IMR-90 (cell line): ENCODE measurements at regions not wholly inside any gene's neighbourhood (a gene's known extent, or its start where the extent isn't known, plus 50 kb on each side); places are given as distances from the start of the nearest gene placed in this dataset.

ENCODE experiments used
- ATAC-seq: fragments of 200-7000 bp; cut with Tn5 transposase; 2 replicates; pipeline ENCODE4 v1.9.1; 2020; ENCODE audit warnings: low read depth, mild to moderate bottlenecking, moderate library complexity
- BruUV-seq: library from RNA; stranded (reverse); fragments of 400-500 nt; replicated peaks from 2 replicates; lab custom pipeline; 2021; lab: Mats Ljungman, UMichigan
- CTCF ChIA-PET: fragments of 300-600 bp; formaldehyde crosslinking; extraction: SDS; loops from one replicate; lab custom pipeline; 2021; ENCODE audit warnings: antibody characterized with exemption; lab: Yijun Ruan, JAX
- POLR2A ChIA-PET: fragments of 300-600 bp; sonication (Branson Sonifier 250); formaldehyde crosslinking; loops from one replicate; lab custom pipeline; 2022; ENCODE audit warnings: antibody characterized with exemption; ENCODE audit not compliant: unreplicated experiment; lab: Charles Lee
- DNase-seq: peaks from one replicate; pipeline ENCODE4 v3.0.0; 2013
- H2AFZ ChIP-seq: replicated peaks from 2 replicates; pipeline ENCODE3; 2013; ENCODE audit warnings: low read length, mild to moderate bottlenecking; ENCODE audit not compliant: poor library complexity
- H2AK5ac ChIP-seq: 2 replicates; pipeline ENCODE4 v1.6.1; 2013; ENCODE audit warnings: low read depth, low read length, inconsistent platforms
- H2AK9ac ChIP-seq: replicated peaks from 2 replicates; pipeline ENCODE3; 2013; ENCODE audit warnings: mild to moderate bottlenecking, low read depth, low read length, moderate library complexity; ENCODE audit not compliant: poor library complexity
- H2BK120ac ChIP-seq: 2 replicates; pipeline ENCODE4 v1.6.1; 2013; ENCODE audit warnings: low read depth, low read length, inconsistent platforms
- H2BK15ac ChIP-seq: 3 replicates; pipeline ENCODE4 v1.6.1; 2013; ENCODE audit warnings: low read depth, low read length, inconsistent platforms
- H2BK20ac ChIP-seq: 2 replicates; pipeline ENCODE4 v1.6.1; 2013; ENCODE audit warnings: low read depth, mild to moderate bottlenecking, inconsistent platforms, low read length, moderate library complexity
- H2BK5ac ChIP-seq: 2 replicates; pipeline ENCODE4 v1.6.1; 2013; ENCODE audit warnings: mild to moderate bottlenecking, low read depth, low read length, inconsistent platforms; ENCODE audit not compliant: poor library complexity, severe bottlenecking
- H3K14ac ChIP-seq: replicated peaks from 2 replicates; pipeline ENCODE4 v1.6.1; 2013; ENCODE audit warnings: low read depth, low read length, inconsistent platforms
- H3K18ac ChIP-seq: 2 replicates; pipeline ENCODE4 v1.6.1; 2013; ENCODE audit warnings: low read depth, low read length, control low read depth
- H3K23ac ChIP-seq: 2 replicates; pipeline ENCODE4 v1.6.1; 2013; ENCODE audit warnings: low read depth, low read length, inconsistent platforms
- H3K27ac ChIP-seq: 2 replicates; pipeline ENCODE4 v1.5.1; 2013; ENCODE audit warnings: mild to moderate bottlenecking, control low read depth, low read length; ENCODE audit not compliant: insufficient read depth
- H3K27me3 ChIP-seq: 2 replicates; pipeline ENCODE4 v1.6.1; 2013; ENCODE audit warnings: low read length; ENCODE audit not compliant: control insufficient read depth, insufficient read depth
- H3K36me3 ChIP-seq: 2 replicates; pipeline ENCODE4 v1.6.1; 2013; ENCODE audit warnings: low read length, mixed read lengths; ENCODE audit not compliant: control insufficient read depth, insufficient read depth
- H3K4ac ChIP-seq: 2 replicates; pipeline ENCODE4 v1.6.1; 2013; ENCODE audit warnings: low read depth, low read length, inconsistent platforms
- H3K4me1 ChIP-seq: 2 replicates; pipeline ENCODE4 v1.6.1; 2013; ENCODE audit warnings: low read length, mixed read lengths; ENCODE audit not compliant: control insufficient read depth, insufficient read depth
- H3K4me2 ChIP-seq: 2 replicates; pipeline ENCODE4 v1.6.1; 2013; ENCODE audit warnings: low read depth, mild to moderate bottlenecking, control low read depth, low read length, moderate library complexity
- H3K4me3 ChIP-seq: 2 replicates; pipeline ENCODE4 v1.5.1; 2013; ENCODE audit warnings: low read depth, mild to moderate bottlenecking, control low read depth, low read length, moderate library complexity; ENCODE audit not compliant: insufficient read depth
- H3K56ac ChIP-seq: 2 replicates; pipeline ENCODE4 v1.6.1; 2013; ENCODE audit warnings: low read length, inconsistent platforms; ENCODE audit not compliant: insufficient read depth; ENCODE audit errors: extremely low read depth
- H3K79me1 ChIP-seq, 2 experiments: 2 replicates each; pipeline ENCODE4 v1.6.1; 2013; ENCODE audit warnings: low read length in 2 of 2, inconsistent platforms in 1 of 2, low read depth in 1 of 2
- H3K9ac ChIP-seq: 2 replicates; pipeline ENCODE4 v1.6.1; 2013; ENCODE audit warnings: low read depth, low read length, control low read depth
- H3K9me1 ChIP-seq: 2 replicates; pipeline ENCODE4 v1.6.1; 2013; ENCODE audit warnings: low read length, inconsistent platforms; ENCODE audit not compliant: insufficient read depth
- H3K9me3 ChIP-seq: 2 replicates; pipeline ENCODE4 v1.6.1; 2013; ENCODE audit warnings: low read length; ENCODE audit not compliant: control insufficient read depth, insufficient read depth
- H4K20me1 ChIP-seq: 2 replicates; pipeline ENCODE4 v1.6.1; 2013; ENCODE audit warnings: low read length, inconsistent platforms; ENCODE audit not compliant: insufficient read depth
- H4K5ac ChIP-seq: 2 replicates; pipeline ENCODE4 v1.6.1; 2013; ENCODE audit warnings: mild to moderate bottlenecking, low read depth, low read length, control low read depth
- H4K8ac ChIP-seq, 2 experiments: 2 replicates each; pipeline ENCODE4 v1.6.1; 2013; ENCODE audit warnings: low read depth in 2 of 2, low read length in 2 of 2, control low read depth in 1 of 2, inconsistent platforms in 1 of 2
- H4K91ac ChIP-seq: 2 replicates; pipeline ENCODE4 v1.6.1; 2013; ENCODE audit warnings: low read depth, low read length, inconsistent platforms; ENCODE audit not compliant: insufficient read depth
- BHLHE40 ChIP-seq: fragments of 150-350 bp; IDR thresholded peaks from 2 replicates; pipeline ENCODE4 v1.6.1; 2016; ENCODE audit warnings: mild to moderate bottlenecking, low read depth, low read length
- CEBPB ChIP-seq: IDR thresholded peaks from 2 replicates; pipeline ENCODE4 v1.6.1; 2012; ENCODE audit warnings: low read depth, low read length, improper control_type of control experiment
- CTCF ChIP-seq: conservative IDR thresholded peaks from 2 replicates; pipeline ENCODE4 v1.5.1; 2012; ENCODE audit warnings: mild to moderate bottlenecking, low read depth, low read length, improper control_type of control experiment
- FOS ChIP-seq: fragments of 150-350 bp; IDR thresholded peaks from 2 replicates; pipeline ENCODE4 v1.6.1; 2016; ENCODE audit warnings: low read depth, low read length
- MAFK ChIP-seq: IDR thresholded peaks from 2 replicates; pipeline ENCODE4 v1.6.1; 2012; ENCODE audit warnings: low read depth, low read length, improper control_type of control experiment
- MAZ ChIP-seq: IDR thresholded peaks from 2 replicates; pipeline ENCODE4 v1.6.1; 2012; ENCODE audit warnings: low read depth, mild to moderate bottlenecking, low read length, improper control_type of control experiment, moderate library complexity, borderline replicate concordance
- MXI1 ChIP-seq: IDR thresholded peaks from 2 replicates; pipeline ENCODE4 v1.6.1; 2012; ENCODE audit warnings: low read depth, mild to moderate bottlenecking, low read length, moderate library complexity, borderline replicate concordance
- NFE2L2 ChIP-seq: fragments of 150-350 bp; IDR thresholded peaks from 2 replicates; pipeline ENCODE4 v1.6.1; 2016; ENCODE audit warnings: low read depth, mild to moderate bottlenecking, low read length
- POLR2A ChIP-seq: IDR thresholded peaks from 2 replicates; pipeline ENCODE4 v1.6.1; 2012; ENCODE audit warnings: mild to moderate bottlenecking, low read depth, low read length
- RAD21 ChIP-seq: IDR thresholded peaks from 2 replicates; pipeline ENCODE4 v1.6.1; 2012; ENCODE audit warnings: low read length, improper control_type of control experiment
- RCOR1 ChIP-seq: IDR thresholded peaks from 2 replicates; pipeline ENCODE4 v1.6.1; 2012; ENCODE audit warnings: mild to moderate bottlenecking, low read length, improper control_type of control experiment; ENCODE audit not compliant: insufficient replicate concordance
- SMC3 ChIP-seq: fragments of 150-350 bp; IDR thresholded peaks from 2 replicates; pipeline ENCODE4 v1.6.1; 2016; ENCODE audit warnings: low read depth, mild to moderate bottlenecking, antibody characterized with exemption, low read length, moderate library complexity
- WGBS, 2 experiments: methylation state at CpG; one replicate each; pipeline versions ENCODE4 v1.1.5 to v1.1.7; 2013; ENCODE audit warnings: missing lambda C conversion rate in 2 of 2; ENCODE audit not compliant: insufficient read length in 1 of 2; ENCODE audit errors: extremely low coverage in 2 of 2; 5-methylcytosine and 5-hydroxymethylcytosine counted together
- dilution Hi-C: fragments of 300-500 bp; cut with HindIII; formaldehyde crosslinking; loops from one replicate; pipeline ENCODE4 v1.14.3; 2018; ENCODE audit warnings: low sequenced_read_pairs; ENCODE audit not compliant: unreplicated experiment
- in situ Hi-C: fragments of 300-500 bp; cut with MboI; formaldehyde crosslinking; loops from 3 replicates; pipeline ENCODE4 v1.14.3; 2019; ENCODE audit warnings: low sequenced_read_pairs, inconsistent platforms, mixed read lengths
- intact Hi-C: fragments of 100-400 bp; cut with micrococcal nuclease; formaldehyde crosslinking; loops from 2 replicates; pipeline ENCODE4 v1.10.0; 2022
- TF ChIP-seq, protein P1 (sequence below): fragments of 150-350 bp; IDR thresholded peaks from 2 replicates; pipeline ENCODE4 v1.6.1; 2016; ENCODE audit warnings: low read depth, mild to moderate bottlenecking, low read length, moderate library complexity, borderline replicate concordance
- TF ChIP-seq, protein P2 (sequence below): fragments of 150-350 bp; IDR thresholded peaks from 2 replicates; pipeline ENCODE4 v1.6.1; 2017; ENCODE audit warnings: mild to moderate bottlenecking, antibody characterized with exemption, low read length, low read depth

DNA sequence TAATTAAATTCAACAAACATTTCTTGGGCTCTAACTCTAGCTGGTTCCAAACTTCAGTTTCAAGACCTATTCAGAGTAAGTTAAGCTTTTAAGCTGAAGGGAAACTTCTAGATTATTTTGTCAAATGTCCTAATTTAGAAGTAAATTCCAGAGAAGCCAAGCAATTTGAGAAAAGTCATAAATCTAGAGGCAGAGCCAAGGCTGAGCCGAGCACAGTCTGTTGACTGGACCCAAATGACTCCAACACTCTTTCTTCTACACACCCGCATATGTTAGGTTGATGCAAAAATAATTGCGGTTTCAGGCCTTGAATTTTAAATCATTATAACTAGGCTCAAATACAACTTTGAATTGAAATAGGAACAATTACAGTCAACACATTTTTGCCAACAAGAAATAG lies 319.7 kb downstream of the NFIB start:
- no peaks in the 10 kb centered on the region for H3K9me1 ChIP-seq
- ChIA-PET CTCF (no interaction called here), POLR2A (no interaction called here)
- H3K4ac ChIP-seq = no peak overlapping the region
- H2AK5ac ChIP-seq = no peak overlapping the region
- in situ Hi-C loops = no loop called here
- no peak overlapping the region for H2BK5ac ChIP-seq
- H2BK20ac ChIP-seq = no peak overlapping the region
- H3K4me1 ChIP-seq = no peaks in the 10 kb centered on the region
- H2AFZ ChIP-seq = no peak overlapping the region
- dilution Hi-C loops = no loop called here
- DNase-seq (no peak), ATAC-seq (no peak)
- H3K9ac ChIP-seq = no peak overlapping the region
- no peaks in the 10 kb centered on the region for H3K36me3 ChIP-seq
- no peak overlapping the region for H4K8ac ChIP-seq
- H3K14ac ChIP-seq = no peak overlapping the region
- intact Hi-C loops = no loop called here
- no peak overlapping the region for H4K5ac ChIP-seq
- TF ChIP-seq SMC3 (no peak), RCOR1 (no peak), MXI1 (no peak), RAD21 (no peak), FOS (no peak), CEBPB (no peak), BHLHE40 (no peak), CTCF (no peak), POLR2A (no peak), NFE2L2 (no peak), MAZ (no peak), MAFK (no peak)
- TF ChIP-seq, protein P1, sequence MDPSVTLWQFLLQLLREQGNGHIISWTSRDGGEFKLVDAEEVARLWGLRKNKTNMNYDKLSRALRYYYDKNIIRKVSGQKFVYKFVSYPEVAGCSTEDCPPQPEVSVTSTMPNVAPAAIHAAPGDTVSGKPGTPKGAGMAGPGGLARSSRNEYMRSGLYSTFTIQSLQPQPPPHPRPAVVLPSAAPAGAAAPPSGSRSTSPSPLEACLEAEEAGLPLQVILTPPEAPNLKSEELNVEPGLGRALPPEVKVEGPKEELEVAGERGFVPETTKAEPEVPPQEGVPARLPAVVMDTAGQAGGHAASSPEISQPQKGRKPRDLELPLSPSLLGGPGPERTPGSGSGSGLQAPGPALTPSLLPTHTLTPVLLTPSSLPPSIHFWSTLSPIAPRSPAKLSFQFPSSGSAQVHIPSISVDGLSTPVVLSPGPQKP = no peak
- TF ChIP-seq, protein P2, sequence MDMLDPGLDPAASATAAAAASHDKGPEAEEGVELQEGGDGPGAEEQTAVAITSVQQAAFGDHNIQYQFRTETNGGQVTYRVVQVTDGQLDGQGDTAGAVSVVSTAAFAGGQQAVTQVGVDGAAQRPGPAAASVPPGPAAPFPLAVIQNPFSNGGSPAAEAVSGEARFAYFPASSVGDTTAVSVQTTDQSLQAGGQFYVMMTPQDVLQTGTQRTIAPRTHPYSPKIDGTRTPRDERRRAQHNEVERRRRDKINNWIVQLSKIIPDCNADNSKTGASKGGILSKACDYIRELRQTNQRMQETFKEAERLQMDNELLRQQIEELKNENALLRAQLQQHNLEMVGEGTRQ = no peak
- no peak overlapping the region for H3K27ac ChIP-seq
- H4K91ac ChIP-seq = no peak overlapping the region
- no peaks in the 10 kb centered on the region for H4K20me1 ChIP-seq
- H3K79me1 ChIP-seq = no peaks in the 10 kb centered on the region
- no peak overlapping the region for H2AK9ac ChIP-seq
- H3K27me3 ChIP-seq = no peaks in the 10 kb centered on the region
- no peak overlapping the region for H3K4me3 ChIP-seq
- no peak overlapping the region for H3K18ac ChIP-seq
- no TSS peak for BruUV-seq
- H3K9me3 ChIP-seq = no peaks in the 10 kb centered on the region
- no peak overlapping the region for H3K23ac ChIP-seq
- H2BK15ac ChIP-seq = no peak overlapping the region
- H3K4me2 ChIP-seq = no peak overlapping the region
- WGBS, 2 experiments = no CpG with 5 or more reads among the region's 3 CpGs
- H3K56ac ChIP-seq = no peak overlapping the region
- no peak overlapping the region for H2BK120ac ChIP-seq
